Fibroblast of upper back skin (primary cell): ENCODE measurements at regions not wholly inside any gene's neighbourhood (a gene's known extent, or its start where the extent isn't known, plus 50 kb on each side); places are given as distances from the start of the nearest gene placed in this dataset.

Experiments used
- DNase-seq: peaks from one replicate; pipeline ENCODE4 v3.0.0-alpha.2; 2013

DNA sequence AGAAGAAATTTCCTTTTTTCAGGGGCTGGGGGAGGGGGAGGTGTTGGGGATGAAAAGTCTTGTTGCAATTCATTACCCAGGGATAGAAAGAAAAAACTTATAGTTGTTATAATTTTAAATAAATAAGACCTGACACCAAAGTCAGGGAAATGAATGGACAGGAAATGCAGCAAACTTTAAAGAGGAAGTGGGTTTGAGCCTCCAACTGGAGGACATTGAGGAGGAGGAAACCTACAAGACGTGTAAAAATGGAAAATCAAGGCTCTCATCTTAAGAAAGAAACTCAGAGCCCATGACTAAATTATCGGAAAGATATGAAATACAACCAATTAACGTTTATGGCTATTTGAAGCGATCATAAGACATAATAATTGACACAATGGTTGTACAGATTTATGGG is 54.4 kb downstream of the NIBAN1 start:
- no peak for DNase-seq

DNA sequence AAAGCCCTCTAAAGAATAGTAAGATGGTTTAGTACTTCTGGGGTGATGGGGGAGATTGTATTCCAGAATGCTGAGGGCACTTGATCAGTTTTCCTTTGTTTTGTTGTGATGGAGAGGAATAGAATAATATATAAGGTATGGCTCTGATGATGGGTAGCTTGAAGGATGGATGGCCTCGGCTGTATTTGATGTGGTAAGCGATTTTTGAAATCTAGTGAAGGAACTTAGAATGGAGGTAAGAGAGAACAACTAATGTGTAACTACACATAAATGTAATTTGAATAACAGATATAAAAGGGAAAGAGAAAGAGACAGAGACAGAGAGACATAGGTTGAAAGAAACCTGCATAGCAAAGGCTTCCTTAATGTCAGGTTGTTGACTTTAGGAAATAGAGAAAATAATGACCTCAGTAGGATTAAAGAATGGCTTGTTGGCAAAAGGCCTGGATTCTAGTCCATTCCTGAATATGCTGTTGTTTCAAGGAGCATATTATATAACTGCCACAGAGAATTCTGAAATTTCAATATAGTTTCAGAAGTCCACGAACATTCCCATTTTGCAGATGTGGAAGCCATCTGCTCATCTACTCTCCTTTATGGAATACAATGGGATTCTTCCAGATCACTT is 58.7 kb downstream of the NIBAN1 start:
- DNase-seq = peak; percentile 30

DNA sequence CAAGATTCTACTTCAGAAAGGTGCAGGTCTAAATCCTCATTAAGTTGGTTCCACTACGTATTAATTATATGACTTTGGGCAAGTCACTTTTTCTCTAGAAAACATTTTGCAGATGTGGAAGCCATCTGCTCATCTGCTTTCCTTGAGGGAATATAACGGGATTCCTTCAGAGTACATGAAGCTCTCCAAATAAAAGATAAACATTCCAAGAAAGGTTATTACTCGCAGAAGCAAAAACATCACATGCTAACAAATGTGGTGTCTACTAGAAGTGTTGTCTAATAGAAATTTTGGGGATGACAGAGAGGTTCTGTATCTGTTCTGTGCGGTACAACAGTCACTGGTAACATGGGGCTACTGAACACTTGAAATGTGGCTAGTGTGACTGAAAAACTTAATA is 60.2 kb downstream of the NIBAN1 start:
- DNase-seq = no peak

DNA sequence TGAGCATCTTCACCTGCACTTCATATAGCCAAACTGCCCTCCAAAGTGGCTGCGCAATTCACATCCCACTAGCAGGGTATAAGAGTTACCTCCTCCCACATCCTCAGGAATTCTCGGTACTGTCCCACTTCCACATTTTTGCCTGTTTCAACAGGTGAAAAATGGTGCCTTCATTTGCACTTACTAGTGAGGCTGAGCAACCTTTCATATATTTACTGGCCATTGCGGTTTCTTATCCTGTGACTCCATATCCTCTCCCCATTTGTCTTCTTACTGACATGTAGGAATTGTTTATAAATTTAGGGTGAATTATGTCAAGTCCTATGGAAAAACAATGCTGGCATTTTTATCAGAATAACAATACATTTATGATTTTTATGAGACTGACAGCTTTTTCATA is 61.9 kb downstream of the NIBAN1 start:
- DNase-seq = no peak

DNA sequence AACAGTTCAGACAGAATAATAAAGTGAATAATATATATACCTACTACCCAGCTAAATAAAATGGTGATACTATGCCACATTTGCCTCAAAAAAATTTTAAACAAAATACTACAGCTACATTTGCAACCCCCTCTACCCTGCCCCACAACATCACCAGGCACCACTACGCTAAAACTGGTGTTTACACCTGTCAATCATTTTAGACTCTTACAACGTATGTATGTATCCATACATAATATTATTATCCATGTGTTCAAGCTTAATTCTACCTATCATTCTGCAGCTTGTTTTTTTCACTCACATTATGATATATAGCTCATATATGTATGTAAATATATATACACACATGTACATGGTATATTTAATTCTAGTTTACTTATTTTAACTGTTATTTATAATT is 62.5 kb downstream of the NIBAN1 start:
- DNase-seq = no peak

DNA sequence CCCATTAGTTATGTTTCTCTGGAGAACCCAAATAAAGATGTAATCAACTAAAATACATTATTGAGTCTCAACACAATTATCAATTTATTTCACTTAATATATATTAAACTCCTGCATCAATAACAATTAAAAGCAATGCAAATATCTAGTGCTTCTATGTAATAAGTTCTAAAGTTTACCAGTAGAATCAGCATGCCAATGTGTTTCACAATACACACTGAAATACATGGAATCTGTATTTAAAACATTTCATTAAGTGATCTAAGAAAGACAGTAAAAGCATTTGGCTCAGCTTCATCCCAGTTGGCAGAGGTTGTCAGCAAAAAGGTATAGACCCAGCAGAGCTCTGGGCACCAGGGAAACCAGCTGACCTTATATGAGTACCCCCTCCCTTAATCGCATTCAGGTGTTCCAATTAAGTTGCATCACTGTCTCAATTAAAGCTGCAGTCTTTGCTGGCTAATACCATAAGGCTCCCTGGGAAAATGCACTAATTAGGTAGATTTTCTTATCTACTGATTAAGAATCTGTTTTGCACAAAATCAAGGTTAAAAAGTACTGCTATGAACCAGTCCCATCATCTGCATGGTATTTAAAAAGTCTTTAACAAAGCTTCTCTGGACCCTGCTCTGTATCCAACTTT is 63.1 kb downstream of the NIBAN1 start:
- DNase-seq = peak; percentile 20

DNA sequence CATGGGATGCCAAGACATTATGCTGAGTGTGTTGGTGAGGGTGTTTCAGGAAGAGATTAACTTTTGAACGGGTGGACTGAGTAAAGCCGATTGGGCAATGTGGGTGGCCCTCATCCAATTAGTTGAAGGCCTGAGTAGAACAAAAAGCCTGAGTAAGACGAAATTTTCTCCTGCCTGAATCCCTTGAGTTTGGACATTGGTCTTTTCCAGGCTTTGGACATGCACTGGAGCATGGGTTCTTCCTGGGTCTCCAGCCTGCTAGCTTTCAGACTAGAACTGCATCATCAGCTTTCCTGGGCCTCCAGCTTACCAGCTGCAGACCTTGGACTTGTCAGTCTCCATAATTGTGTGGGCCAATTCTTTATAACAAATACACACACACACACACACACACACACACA is 63.6 kb downstream of the NIBAN1 start:
- DNase-seq = peak; percentile 34

DNA sequence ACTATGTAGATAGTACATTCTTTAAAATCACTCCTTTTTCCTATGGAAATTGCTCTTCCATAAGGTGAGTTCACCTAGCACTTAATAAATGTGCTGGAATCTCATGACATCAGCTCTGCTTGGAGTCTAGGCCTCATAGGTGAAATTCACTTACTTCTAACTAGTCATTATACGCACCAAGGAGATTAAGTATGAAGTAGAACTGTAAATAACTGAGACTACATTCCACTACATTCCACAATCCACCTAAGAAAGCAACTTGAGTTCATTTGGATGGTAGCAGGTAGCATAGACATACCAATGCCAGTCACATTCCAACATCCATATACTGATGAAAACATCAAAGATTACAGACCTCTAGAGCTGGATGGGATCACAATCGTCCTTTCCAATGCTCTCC is 64.3 kb downstream of the NIBAN1 start:
- no peak for DNase-seq

DNA sequence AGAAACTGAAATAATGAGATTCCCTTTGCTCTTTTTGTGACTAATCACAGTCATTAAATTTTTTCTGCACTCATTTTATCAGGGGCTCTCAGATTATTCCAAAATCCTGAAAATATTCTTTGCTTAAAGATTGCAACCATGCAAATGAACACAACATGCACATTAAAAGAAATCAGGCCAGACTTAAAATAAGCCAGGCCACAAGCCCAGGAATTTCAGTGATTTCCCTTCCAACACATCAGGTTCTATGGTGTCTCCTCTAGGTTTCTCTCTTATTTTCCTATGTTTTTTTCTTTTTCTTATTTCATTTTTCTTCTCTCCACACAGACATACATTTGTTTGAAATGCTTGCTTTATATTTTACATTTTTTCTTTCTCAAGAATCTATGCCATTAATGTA is 65.3 kb downstream of the NIBAN1 start:
- DNase-seq = no peak

DNA sequence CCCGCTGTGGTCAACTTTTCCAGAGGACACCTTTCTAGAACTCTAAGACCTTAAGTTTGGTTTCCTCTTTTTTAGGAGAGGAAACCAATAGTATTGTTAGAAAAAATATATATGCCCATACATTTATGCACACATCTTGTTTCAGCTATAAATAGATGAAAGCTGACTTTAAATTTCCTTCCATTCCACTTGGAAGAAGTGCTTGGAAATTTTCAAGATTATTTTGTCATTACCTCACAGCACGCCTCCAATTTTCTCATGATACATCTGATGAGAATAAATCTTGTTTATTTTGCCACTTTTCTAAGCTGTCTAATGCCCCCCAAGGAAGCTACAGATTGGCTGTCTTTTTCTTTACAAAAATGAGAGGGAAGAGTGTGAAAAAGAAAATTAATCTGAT is 65.8 kb downstream of the NIBAN1 start:
- DNase-seq = no peak

DNA sequence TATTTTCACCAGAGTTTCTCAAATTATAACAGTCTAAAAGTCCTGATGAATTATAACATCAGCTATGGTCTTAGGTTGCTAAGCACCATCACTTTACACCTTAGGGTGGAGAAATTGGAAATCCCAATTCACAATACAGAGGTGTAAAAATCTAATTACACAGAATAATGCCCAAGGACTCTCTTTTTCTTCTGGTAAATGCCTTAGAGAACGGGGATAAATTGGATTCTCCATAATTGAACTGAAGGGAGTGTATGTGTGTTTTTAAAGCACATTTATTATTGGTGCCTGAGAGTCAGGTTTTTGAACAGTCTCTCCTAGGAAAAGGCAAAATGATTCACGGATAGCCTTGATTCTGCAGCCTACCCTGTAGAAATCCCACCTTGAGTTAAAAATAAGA is 66.8 kb downstream of the NIBAN1 start:
- DNase-seq = no peak

DNA sequence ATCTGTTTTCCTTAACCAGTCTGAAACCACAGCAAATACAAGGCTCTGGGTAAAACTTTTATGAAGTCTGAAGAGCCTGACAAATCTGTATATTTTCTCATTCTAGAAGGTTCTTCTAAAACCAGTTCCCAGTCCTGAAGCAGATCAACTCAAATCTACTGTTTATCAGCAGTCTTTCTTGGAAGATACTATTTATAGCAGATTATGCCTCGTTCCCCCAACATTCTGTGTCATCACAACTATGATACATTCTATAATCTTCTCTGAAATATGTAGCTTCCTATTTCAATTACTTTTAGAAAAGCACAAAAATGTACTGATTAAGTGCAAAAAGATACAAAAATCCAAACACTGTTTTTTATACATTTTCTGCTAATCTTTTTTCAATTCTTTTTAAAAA is 67.5 kb downstream of the NIBAN1 start:
- DNase-seq = peak; percentile 54

DNA sequence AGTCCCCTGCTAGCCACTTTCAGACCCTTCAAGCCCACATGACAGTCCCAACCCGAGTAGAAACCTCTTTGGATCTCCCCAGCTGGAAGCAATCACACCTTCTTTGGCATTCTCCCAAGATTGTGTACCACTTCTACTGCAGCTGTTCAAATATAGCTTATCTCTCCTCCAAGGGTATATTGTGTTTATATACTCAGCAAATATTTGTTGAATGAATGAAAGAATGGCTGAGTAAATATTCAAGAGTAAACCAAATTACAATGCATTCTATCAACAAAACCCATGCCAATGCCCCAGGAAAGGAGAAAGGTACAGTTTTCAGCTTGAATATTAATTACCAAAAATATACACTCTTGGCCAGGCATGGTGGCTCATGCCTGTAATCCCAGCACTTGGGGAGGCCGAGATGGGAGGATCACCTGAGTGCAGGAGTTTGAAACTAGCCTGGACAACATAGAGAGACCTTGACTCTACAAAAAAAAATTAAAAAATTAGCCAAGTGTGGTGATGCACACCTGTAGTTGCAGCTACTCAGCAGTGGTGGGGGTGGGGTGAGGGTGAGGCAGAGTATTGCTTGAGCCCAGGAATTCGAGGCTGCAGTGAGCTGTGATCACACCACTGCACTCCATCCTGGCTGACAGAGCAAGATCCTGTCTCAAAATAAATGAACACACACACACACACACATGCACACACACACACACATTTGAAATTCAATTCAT is 68.5 kb downstream of the NIBAN1 start:
- DNase-seq = no peak

DNA sequence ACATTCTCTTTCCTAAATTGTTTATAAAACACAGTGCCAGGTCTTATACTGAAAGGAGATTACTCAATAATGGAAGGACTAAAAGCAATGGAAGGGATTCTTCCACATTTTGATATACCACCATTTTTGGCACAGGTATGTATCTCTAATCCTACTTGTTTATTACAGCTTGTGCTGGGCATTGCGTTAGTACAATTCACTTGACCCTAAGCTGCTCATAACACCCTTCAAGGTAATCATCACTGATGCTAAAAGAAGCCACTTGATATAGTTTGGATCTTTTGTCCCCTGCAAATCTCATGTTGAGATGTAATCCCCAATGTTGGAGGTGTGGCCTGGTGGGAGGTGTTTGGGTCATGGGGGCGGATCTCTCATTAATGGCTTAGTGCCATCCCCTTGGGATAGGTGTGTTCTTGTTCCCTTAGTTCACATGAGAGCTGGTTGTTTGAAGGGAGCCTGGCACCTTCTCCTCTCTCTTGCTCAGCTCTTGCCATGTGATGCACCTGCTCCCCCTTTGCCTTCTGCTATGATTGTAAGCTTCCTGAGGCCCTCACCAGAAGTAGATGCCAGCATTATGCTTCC is 71.1 kb downstream of the NIBAN1 start:
- DNase-seq = no peak

DNA sequence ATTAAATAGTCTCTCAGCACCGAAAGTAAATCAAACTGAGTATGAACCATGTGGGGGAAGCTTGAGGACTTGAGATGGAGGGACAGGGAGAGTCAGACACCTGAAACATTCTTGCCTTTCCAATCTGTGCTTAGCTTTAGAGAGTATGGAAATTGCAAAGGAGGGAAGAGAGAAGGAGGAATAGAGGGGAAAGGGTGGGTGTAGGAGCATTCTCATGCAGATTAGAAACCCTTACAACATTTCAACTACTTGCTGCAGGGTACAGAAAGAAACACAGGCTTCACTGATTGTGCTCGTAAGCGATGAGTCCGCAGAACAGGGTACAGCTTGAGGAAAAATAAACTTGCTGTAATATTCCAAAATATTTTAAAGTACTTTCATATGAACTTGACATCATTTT is 73.8 kb downstream of the NIBAN1 start:
- no peak for DNase-seq

DNA sequence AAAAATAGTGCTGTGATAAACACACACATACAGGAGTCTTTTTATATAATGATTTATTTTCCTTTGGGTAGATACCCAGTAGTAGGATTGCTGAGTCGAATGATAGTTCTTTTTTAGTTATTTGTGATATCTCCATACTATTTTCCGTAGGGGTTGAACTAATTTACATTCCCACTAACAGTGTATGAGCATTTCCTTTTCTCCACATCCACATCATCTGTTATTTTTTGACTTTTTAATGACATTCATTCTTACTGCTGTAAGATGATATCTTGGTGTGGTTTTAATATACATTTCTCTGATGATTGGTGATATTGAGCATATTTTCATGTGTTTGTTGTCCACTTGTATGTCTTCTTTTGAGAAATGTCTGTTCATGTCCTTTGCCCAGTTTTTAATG is 78.3 kb downstream of the NIBAN1 start:
- DNase-seq = peak; percentile 25

DNA sequence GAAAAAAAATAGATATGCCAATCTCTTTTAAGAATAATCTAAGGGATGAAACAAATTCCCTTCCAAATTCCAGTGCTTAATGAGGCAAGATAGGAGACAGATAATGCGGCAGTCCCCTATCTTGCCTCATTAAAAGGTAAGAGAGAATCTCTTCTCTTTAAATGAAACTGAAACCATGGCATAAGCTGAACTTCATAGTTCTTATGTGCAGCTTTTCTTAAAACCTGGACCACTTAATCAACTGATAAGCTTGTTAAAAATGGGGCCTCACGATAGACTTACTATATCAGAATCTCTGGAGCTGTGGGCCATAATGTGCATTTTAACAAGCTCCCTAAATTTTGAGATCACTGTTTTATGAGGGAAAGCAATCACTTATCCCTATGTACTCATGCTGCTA is 79.2 kb downstream of the NIBAN1 start:
- no peak for DNase-seq

DNA sequence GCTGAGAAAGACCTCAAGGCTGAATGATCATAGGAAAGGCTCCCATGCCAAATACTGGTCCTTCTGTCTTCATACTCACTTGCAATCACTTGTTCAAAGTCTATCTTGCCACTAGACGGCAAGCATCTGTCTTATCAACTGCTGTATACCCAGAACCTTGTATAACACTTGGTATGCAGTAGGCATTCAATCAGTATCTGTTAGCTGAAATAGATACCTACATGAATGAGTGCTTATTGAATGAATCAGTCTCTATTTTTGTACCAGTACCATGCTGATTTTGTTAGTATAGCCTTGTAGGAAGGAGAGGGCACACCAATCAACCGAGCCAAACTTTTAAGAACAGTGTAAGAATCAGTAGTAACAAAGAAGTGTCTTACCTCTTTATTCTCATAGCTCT is 80.6 kb downstream of the NIBAN1 start:
- DNase-seq = no peak

DNA sequence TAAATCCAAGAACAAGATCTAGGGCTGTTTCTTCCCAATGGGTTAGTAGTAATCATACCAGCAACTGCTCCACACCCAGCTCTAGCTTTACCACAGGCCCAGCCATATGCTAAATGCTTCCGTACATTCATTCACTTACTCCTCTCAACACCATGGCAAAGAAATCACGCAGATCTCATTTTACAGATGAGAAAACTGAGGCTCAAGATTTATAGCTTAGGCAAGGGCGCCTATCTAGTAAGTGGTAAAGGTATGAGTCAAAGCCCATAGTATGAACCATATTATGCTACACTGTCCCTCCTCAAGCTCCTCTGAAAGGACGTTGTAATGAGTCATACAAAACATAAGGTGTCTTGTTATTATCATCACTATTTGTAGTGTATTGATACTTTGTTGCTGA is 82.2 kb downstream of the NIBAN1 start:
- DNase-seq = no peak

DNA sequence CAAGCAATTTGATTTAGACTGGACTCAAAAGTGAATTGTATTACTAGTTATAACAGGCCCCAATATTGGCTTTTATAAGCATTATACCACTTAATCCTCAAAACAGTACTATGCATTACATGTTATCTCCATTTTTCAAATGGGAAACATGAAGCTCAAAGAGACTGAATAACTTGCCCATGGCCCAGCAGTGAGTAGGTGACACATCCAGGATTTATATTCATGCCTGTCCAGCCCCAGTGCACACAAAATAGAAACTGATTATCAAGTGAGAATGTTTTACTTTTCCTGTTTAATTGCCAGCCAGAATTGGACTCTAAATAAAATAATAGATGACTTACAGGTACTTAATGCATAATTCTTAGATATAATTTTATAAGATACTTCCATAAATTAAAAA is 82.9 kb downstream of the NIBAN1 start:
- no peak for DNase-seq

DNA sequence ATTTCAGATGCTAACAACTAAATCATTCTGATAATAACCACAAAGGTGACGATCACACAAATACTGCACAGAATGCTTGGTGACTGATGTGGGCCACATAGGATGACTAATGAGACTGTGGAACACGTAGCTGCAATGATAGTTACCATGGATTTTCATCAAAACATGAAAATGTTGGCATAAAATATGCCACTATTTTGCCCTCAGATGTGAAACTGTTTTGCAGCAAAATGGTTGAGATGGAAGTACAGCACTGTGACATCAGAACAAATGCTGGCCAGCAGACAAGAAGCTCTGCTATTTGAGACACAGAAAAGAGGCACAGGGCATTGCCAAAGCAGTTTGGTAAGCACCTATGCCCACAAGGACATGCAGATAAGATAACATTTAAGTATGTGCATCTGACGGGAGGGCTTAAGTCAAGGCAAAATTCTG is 83.8 kb downstream of the NIBAN1 start:
- DNase-seq = no peak

DNA sequence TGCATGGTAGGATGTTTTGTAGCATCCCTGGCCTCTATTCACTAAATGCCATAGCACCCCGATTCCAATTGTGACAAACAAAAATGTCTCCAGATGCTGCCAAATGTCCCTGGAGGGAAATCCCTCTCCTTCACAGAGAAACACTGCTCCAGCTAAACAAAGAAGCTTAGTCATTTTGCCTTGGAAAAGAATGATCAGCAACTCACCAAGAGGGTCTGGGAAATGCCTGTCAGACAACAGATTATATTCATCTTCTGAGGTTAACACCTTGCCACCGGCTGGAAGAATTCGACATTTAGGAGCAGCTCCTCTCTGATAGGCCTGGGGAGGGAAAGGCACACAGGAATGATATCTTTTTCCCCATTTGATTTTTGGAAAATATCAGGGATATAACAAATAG is 84.4 kb downstream of the NIBAN1 start:
- no peak for DNase-seq

DNA sequence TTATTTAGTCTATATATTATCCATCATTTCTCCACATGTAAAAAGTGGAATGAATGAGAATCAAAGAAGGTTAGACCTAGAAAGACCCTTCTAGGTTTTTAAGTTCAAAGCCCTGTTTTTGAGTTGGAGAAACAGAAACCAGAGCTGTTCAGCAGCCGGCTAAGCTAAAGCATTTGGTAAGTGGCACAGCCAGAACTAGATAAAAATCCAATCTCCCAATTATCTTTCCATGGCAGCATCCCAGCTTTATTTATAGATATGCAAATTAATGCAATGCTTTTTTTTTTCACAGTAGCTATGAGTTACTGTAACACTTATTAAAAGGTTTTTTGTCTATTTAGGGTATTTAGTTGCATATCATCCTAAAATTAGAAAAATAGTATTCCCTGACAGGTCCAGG is 85.1 kb downstream of the NIBAN1 start:
- DNase-seq = no peak

DNA sequence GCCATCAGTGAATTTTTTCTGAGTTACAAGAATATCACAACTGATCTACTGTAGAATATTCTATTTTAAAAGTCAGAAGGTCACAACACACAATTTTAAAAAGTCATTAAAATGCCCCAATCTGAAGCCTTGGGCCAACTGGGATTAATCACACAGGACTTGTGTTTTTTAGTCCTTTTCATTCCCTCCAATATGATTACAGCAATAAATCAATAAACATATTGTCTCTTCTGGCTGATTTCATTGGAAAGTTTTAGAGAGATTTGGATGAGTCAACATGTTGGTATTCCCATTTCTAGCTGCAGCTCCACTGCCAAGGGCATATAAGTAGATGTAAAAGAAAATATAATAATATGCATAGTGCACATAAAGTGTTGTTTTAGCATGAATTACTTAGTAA is 85.8 kb downstream of the NIBAN1 start:
- DNase-seq = peak; percentile 87
